PC-3 (cell line): ENCODE measurements at regions not wholly inside any gene's neighbourhood (a gene's known extent, or its start where the extent isn't known, plus 50 kb on each side); places are given as distances from the start of the nearest gene placed in this dataset.
A peak's percentile ranks its signal among the peaks of the same experiment; 100 is the strongest.

Experiments used
- ATAC-seq: fragments of 200-7000 bp; cut with Tn5 transposase; 2 replicates; pipeline ENCODE4 v1.9.1; 2020; ENCODE audit warnings: mild to moderate bottlenecking, moderate library complexity
- BruUV-seq: library from RNA; stranded (reverse); fragments of 400-500 nt; replicated peaks from 2 replicates; lab custom pipeline; 2021; lab: Mats Ljungman, UMichigan
- CTCF ChIA-PET: fragments of 300-600 bp; sonication (Branson Sonifier 250); formaldehyde crosslinking; loops from one replicate; lab custom pipeline; 2022; ENCODE audit warnings: antibody characterized with exemption; lab: Charles Lee
- POLR2A ChIA-PET: fragments of 300-600 bp; sonication (Branson Sonifier 250); formaldehyde crosslinking; loops from one replicate; lab custom pipeline; 2022; ENCODE audit warnings: antibody characterized with exemption; ENCODE audit not compliant: unreplicated experiment; lab: Charles Lee
- DNase-seq: peaks from one replicate; pipeline ENCODE4 v3.0.0-alpha.2; 2015
- H2AFZ ChIP-seq: fragments of 300-600 bp; sonication (generic); 2 replicates; pipeline ENCODE4 v1.6.0; 2016; ENCODE audit warnings: antibody characterized with exemption, low read length
- H3F3A ChIP-seq: fragments of 300-600 bp; sonication (generic); one replicate; pipeline ENCODE4 v1.6.0; 2017; ENCODE audit warnings: antibody characterized with exemption, low read length, control low read depth, mild to moderate bottlenecking; ENCODE audit not compliant: unreplicated experiment
- H3K27ac ChIP-seq: fragments of 300-600 bp; sonication (generic); 2 replicates; pipeline ENCODE4 v1.5.1; 2016; ENCODE audit warnings: mild to moderate bottlenecking, low read length
- H3K27me3 ChIP-seq: fragments of 300-600 bp; sonication (generic); 2 replicates; pipeline ENCODE4 v1.6.1; 2016; ENCODE audit warnings: low read length, mixed read lengths
- H3K36me3 ChIP-seq: fragments of 300-600 bp; sonication (generic); 2 replicates; pipeline ENCODE4 v1.6.1; 2016; ENCODE audit warnings: low read depth, mixed run types, low read length, mixed read lengths
- H3K4me1 ChIP-seq: fragments of 300-600 bp; sonication (generic); 2 replicates; pipeline ENCODE4 v1.5.1; 2016; ENCODE audit warnings: low read length; ENCODE audit not compliant: insufficient read depth
- H3K4me2 ChIP-seq: fragments of 300-600 bp; sonication (generic); 2 replicates; pipeline ENCODE4 v1.6.0; 2016; ENCODE audit warnings: low read length
- H3K4me3 ChIP-seq: fragments of 300-600 bp; sonication (generic); 2 replicates; pipeline ENCODE4 v1.5.1; 2016; ENCODE audit warnings: mild to moderate bottlenecking, low read length, mixed read lengths
- H3K79me2 ChIP-seq: fragments of 300-600 bp; sonication (generic); 2 replicates; pipeline ENCODE4 v1.6.1; 2017; ENCODE audit warnings: low read length, mixed read lengths
- H3K9ac ChIP-seq: fragments of 300-600 bp; sonication (generic); 2 replicates; pipeline ENCODE4 v1.6.0; 2016; ENCODE audit warnings: mild to moderate bottlenecking, low read length
- H3K9me2 ChIP-seq: fragments of 300-600 bp; sonication (generic); replicated peaks from 2 replicates; pipeline ENCODE4 v1.6.1; 2016; ENCODE audit warnings: mixed run types, low read length, mixed read lengths
- H3K9me3 ChIP-seq: fragments of 300-600 bp; sonication (generic); 2 replicates; pipeline ENCODE4 v1.6.1; 2016; ENCODE audit warnings: low read length, mixed read lengths
- H4K20me1 ChIP-seq: fragments of 300-600 bp; sonication (generic); 2 replicates; pipeline ENCODE4 v1.6.1; 2016; ENCODE audit warnings: low read length, mixed read lengths
- CTCF ChIP-seq: fragments of 300-600 bp; sonication (generic); conservative IDR thresholded peaks from 2 replicates; pipeline ENCODE4 v1.5.1; 2017; ENCODE audit warnings: antibody characterized with exemption, low read depth, mild to moderate bottlenecking, low read length
- EZH2 ChIP-seq: fragments of 300-600 bp; sonication (generic); IDR thresholded peaks from one replicate; pipeline ENCODE4 v1.6.1; 2017; ENCODE audit warnings: antibody characterized with exemption, mild to moderate bottlenecking, low read length; ENCODE audit not compliant: unreplicated experiment
- EZH2phosphoT487 ChIP-seq: fragments of 300-600 bp; sonication (generic); IDR thresholded peaks from 2 replicates; pipeline ENCODE4 v1.6.1; 2018; ENCODE audit warnings: mild to moderate bottlenecking, antibody characterized with exemption, low read length, borderline replicate concordance
- intact Hi-C: fragments of 100-400 bp; cut with micrococcal nuclease; formaldehyde crosslinking; loops from 2 replicates; pipeline ENCODE4 v1.9.0; 2023

GRCh38 chr4:144818136-144818535 lies 172.2 kb downstream of the HHIP start:
- no peak for TF ChIP-seq CTCF
- TF ChIP-seq EZH2: no peak
- no peak for TF ChIP-seq EZH2phosphoT487
- Histone ChIP-seq H3K9me2 (no peaks in the 10 kb centered on the region), H3K4me2 (no peak overlapping the region), H3F3A (no peaks in the 10 kb centered on the region), H3K9ac (no peak overlapping the region), H2AFZ (no peak overlapping the region), H4K20me1 (no peaks in the 10 kb centered on the region), H3K79me2 (no peaks in the 10 kb centered on the region), H3K4me3 (no peak overlapping the region), H3K4me1 (no peaks in the 10 kb centered on the region), H3K27ac (no peak overlapping the region), H3K9me3 (no peaks in the 10 kb centered on the region), H3K36me3 (no peaks in the 10 kb centered on the region), H3K27me3 (no peaks in the 10 kb centered on the region)
- no peak for ATAC-seq
- no TSS peak for BruUV-seq
- peak; percentile 18 for DNase-seq
- intact Hi-C loops: no loop called here
- CTCF ChIA-PET: no interaction called here
- POLR2A ChIA-PET: no interaction called here

GRCh38 chr4:144819591-144819990 lies 173.6 kb downstream of the HHIP start:
- Histone ChIP-seq H3K4me3 (no peak overlapping the region), H2AFZ (no peak overlapping the region), H3K9me2 (no peaks in the 10 kb centered on the region), H3K4me2 (no peak overlapping the region), H3K79me2 (no peaks in the 10 kb centered on the region), H3F3A (no peaks in the 10 kb centered on the region), H3K27ac (no peak overlapping the region), H3K9me3 (no peaks in the 10 kb centered on the region), H3K4me1 (no peaks in the 10 kb centered on the region), H3K36me3 (no peaks in the 10 kb centered on the region), H3K9ac (no peak overlapping the region), H3K27me3 (no peaks in the 10 kb centered on the region), H4K20me1 (no peaks in the 10 kb centered on the region)
- DNase-seq (no peak), ATAC-seq (no peak)
- POLR2A ChIA-PET: no interaction called here
- no TSS peak for BruUV-seq
- TF ChIP-seq EZH2phosphoT487: no peak
- no peak for TF ChIP-seq CTCF
- TF ChIP-seq EZH2: no peak
- CTCF ChIA-PET: no interaction called here
- intact Hi-C loops: no loop called here

GRCh38 chr4:144820011-144820727 lies 174.2 kb downstream of the HHIP start:
- intact Hi-C loops: no loop called here
- Histone ChIP-seq H4K20me1 (no peaks in the 10 kb centered on the region), H2AFZ (no peak overlapping the region), H3K79me2 (no peaks in the 10 kb centered on the region), H3K4me1 (no peaks in the 10 kb centered on the region), H3K27ac (no peak overlapping the region), H3F3A (no peaks in the 10 kb centered on the region), H3K27me3 (no peaks in the 10 kb centered on the region), H3K9ac (no peak overlapping the region), H3K4me2 (no peak overlapping the region), H3K4me3 (no peak overlapping the region), H3K9me3 (no peaks in the 10 kb centered on the region), H3K36me3 (no peaks in the 10 kb centered on the region), H3K9me2 (no peaks in the 10 kb centered on the region)
- TF ChIP-seq EZH2: no peak
- no peak for TF ChIP-seq CTCF
- no peak for TF ChIP-seq EZH2phosphoT487
- ATAC-seq (no peak), DNase-seq (no peak)
- ChIA-PET CTCF (no interaction called here), POLR2A (no interaction called here)
- no TSS peak for BruUV-seq
